ENCODE measurements at regions not wholly inside any gene's neighbourhood (a gene's known extent, or its start where the extent isn't known, plus 50 kb on each side); places are given as distances from the start of the nearest gene placed in this dataset.
"Not testable (repeated sequence)": the region's sequence is repeated elsewhere in the genome, so short reads cannot be mapped to it uniquely, and the experiment has no call there.

GRCh38 chr1:221478050-221478949 lies 263.6 kb downstream of the DUSP10 start:
- no peak for DNase-seq

GRCh38 chr1:221487781-221488524 lies 253.9 kb downstream of the DUSP10 start:
- DNase-seq, result no peak

GRCh38 chr1:221488550-221488949 lies 253.3 kb downstream of the DUSP10 start:
- no peak for DNase-seq

GRCh38 chr1:221494670-221495069 lies 247.2 kb downstream of the DUSP10 start:
- DNase-seq, result no peak

- DNase-seq, result no peak
These were observed 244.8 kb downstream of the DUSP10 start for GRCh38 chr1:221497046-221497445.

GRCh38 chr1:221503268-221503667 lies 238.6 kb downstream of the DUSP10 start:
- no peak for DNase-seq

GRCh38 chr1:221509575-221510355 lies 232.1 kb downstream of the DUSP10 start:
- no peak for DNase-seq

GRCh38 chr1:221510793-221511503 lies 230.9 kb downstream of the DUSP10 start:
- DNase-seq, result no peak

GRCh38 chr1:221511797-221512196 lies 230.1 kb downstream of the DUSP10 start:
- no peak for DNase-seq

GRCh38 chr1:221514806-221515205 lies 227.1 kb downstream of the DUSP10 start:
- DNase-seq, result no peak

GRCh38 chr1:221515496-221515895 lies 226.4 kb downstream of the DUSP10 start:
- no peak for DNase-seq

- DNase-seq, result no peak
These were observed 223.9 kb downstream of the DUSP10 start for GRCh38 chr1:221517961-221518360.

GRCh38 chr1:221520250-221520649 lies 221.6 kb downstream of the DUSP10 start:
- no peak for DNase-seq

GRCh38 chr1:221521686-221522085 lies 220.2 kb downstream of the DUSP10 start:
- DNase-seq, result no peak

- DNase-seq, result no peak
These were observed 219.4 kb downstream of the DUSP10 start for GRCh38 chr1:221522529-221522940.

- DNase-seq, result no peak
These were observed 216.1 kb downstream of the DUSP10 start for GRCh38 chr1:221525749-221526148.

GRCh38 chr1:221527302-221527701 lies 214.6 kb downstream of the DUSP10 start:
- DNase-seq, result no peak

GRCh38 chr1:221527886-221528624 lies 213.8 kb downstream of the DUSP10 start:
- no peak for DNase-seq

- not testable (repeated sequence) for DNase-seq
These were observed 211.7 kb downstream of the DUSP10 start for GRCh38 chr1:221530159-221530558.

GRCh38 chr1:221530791-221531190 lies 211.1 kb downstream of the DUSP10 start:
- no peak for DNase-seq

- DNase-seq, result no peak
These were observed 209.7 kb downstream of the DUSP10 start for GRCh38 chr1:221532071-221532773.
